ENCODE measurements at regions not wholly inside any gene's neighbourhood (a gene's known extent, or its start where the extent isn't known, plus 50 kb on each side); places are given as distances from the start of the nearest gene placed in this dataset.

DNA sequence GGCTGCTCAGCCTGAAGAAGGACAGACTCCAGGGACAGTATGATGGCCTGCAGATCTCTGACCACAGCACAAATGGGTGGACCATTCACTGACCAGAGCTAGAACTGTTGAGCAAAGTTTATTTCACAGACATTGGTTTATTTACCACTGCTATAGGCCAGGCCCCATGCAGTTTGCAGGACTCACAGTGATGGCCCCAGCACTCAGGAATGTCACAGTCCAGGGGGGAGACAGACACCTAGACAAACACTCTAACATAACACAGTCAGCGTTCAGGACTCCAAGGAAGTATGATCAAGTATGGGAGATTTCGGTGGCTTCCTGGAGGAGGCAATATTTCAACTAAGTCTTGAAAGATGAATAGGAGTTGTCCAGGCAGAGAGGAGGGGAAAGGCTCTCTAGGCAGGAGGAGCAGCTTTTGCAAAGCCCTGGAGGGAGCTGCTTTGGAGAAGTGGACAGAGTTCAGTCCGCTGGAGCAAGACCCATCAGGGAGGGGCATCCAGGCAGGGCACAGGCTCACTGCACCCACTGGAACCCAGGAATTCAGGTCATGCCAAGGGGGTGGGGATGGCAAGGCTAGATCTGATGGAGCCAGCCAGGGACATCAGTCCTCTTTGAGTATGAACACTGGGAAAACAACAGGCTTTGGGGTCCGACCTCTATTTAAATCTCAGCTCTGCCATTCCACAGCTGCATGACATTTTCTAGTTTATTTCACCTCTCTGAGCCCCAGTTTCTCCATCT, 454.3 kb downstream of the MATN1 start:
- TF ChIP-seq GATA2 (IDR thresholded peaks at IDR 0.05; ENCODE audit: low read depth, low read length), result no peak
- no peak for TF ChIP-seq GATA3 (IDR thresholded peaks at IDR 0.05; ENCODE audit: low read depth, low read length)

All from SH-SY5Y (cell line).